CD4-positive, alpha-beta T cell (primary cell): ENCODE measurements at regions not wholly inside any gene's neighbourhood (a gene's known extent, or its start where the extent isn't known, plus 50 kb on each side); places are given as distances from the start of the nearest gene placed in this dataset.
A peak's percentile ranks its signal among the peaks of the same experiment; 100 is the strongest.

Experiments used
- ATAC-seq: fragments of 200-7000 bp; cut with Tn5 transposase; one replicate; pipeline ENCODE4 v1.10.0; 2022; ENCODE audit warnings: mild to moderate bottlenecking; ENCODE audit not compliant: poor library complexity
- CTCF ChIA-PET: fragments of 350-600 bp; sonication (Branson Sonifier 250); formaldehyde crosslinking; loops from one replicate; lab custom pipeline; 2021; ENCODE audit warnings: antibody characterized with exemption, inconsistent platforms; lab: Charles Lee
- POLR2A ChIA-PET: fragments of 350-600 bp; sonication (Branson Sonifier 250); formaldehyde crosslinking; loops from one replicate; lab custom pipeline; 2021; ENCODE audit warnings: antibody characterized with exemption, inconsistent platforms; lab: Charles Lee
- DNase-seq, 14 experiments: peaks; one replicate each; pipeline ENCODE4 v3.0.0-alpha.2; 2013 to 2020; ENCODE audit warnings: mixed read lengths in 2 of 14
- H3K27ac ChIP-seq, 2 donors: one replicate each; pipeline versions ENCODE4 v1.5.1 to v1.7.0; 2013; ENCODE audit warnings: low read length in 2 of 2, low read depth in 1 of 2, mild to moderate bottlenecking in 1 of 2
- H3K27me3 ChIP-seq, 2 experiments: 1 replicate in 1 of 2; 2 replicates in 1 of 2; pipeline versions ENCODE4 v1.6.1 to v1.7.0; 2013; ENCODE audit warnings: low read length in 2 of 2, control low read depth in 1 of 2, mild to moderate bottlenecking in 1 of 2, moderate library complexity in 1 of 2; ENCODE audit not compliant: insufficient read depth in 2 of 2, control insufficient read depth in 1 of 2
- H3K36me3 ChIP-seq: one replicate; pipeline ENCODE4 v1.6.1; 2013; ENCODE audit warnings: low read length, control low read depth; ENCODE audit not compliant: insufficient read depth
- H3K4me1 ChIP-seq: one replicate; pipeline ENCODE4 v1.6.1; 2013; ENCODE audit warnings: low read length, control low read depth; ENCODE audit not compliant: insufficient read depth
- H3K4me3 ChIP-seq: one replicate; pipeline ENCODE4 v1.5.1; 2013; ENCODE audit warnings: mild to moderate bottlenecking, low read length, moderate library complexity
- H3K9me3 ChIP-seq, 2 experiments: 1 replicate in 1 of 2; 2 replicates in 1 of 2; pipeline versions ENCODE4 v1.6.1 to v1.7.0; 2013; ENCODE audit warnings: low read length in 2 of 2, mild to moderate bottlenecking in 2 of 2, control low read depth in 1 of 2, moderate library complexity in 1 of 2; ENCODE audit not compliant: control insufficient read depth in 1 of 2, insufficient read depth in 1 of 2
- H3K27ac Mint-ChIP-seq: one replicate; pipeline ENCODE4 v1.8.0; 2020; ENCODE audit warnings: mixed read lengths
- H3K27me3 Mint-ChIP-seq: one replicate; pipeline ENCODE4 v1.8.0; 2021; ENCODE audit warnings: mixed read lengths
- H3K36me3 Mint-ChIP-seq: one replicate; pipeline ENCODE4 v1.8.0; 2021; ENCODE audit warnings: low read depth, mixed read lengths
- H3K4me1 Mint-ChIP-seq: one replicate; pipeline ENCODE4 v1.8.0; 2021; ENCODE audit warnings: low read depth, mixed read lengths
- H3K4me3 Mint-ChIP-seq: one replicate; pipeline ENCODE4 v1.8.0; 2020; ENCODE audit warnings: mild to moderate bottlenecking, mixed read lengths
- H3K9me3 Mint-ChIP-seq: one replicate; pipeline ENCODE4 v1.8.0; 2020; ENCODE audit warnings: mixed read lengths
- CTCF ChIP-seq: fragments of 200-600 bp; IDR thresholded peaks from one replicate; pipeline ENCODE4 v1.8.0; 2022; ENCODE audit warnings: antibody characterized with exemption, mild to moderate bottlenecking
- intact Hi-C, 2 experiments: fragments of 100-400 bp; cut with DNase I in 1 of 2; cut with micrococcal nuclease in 1 of 2; formaldehyde crosslinking; loops; one replicate each; pipeline versions ENCODE4 v1.15.1 to v1.9.0; 2023 to 2025; cut with DNase I, micrococcal nuclease

DNA sequence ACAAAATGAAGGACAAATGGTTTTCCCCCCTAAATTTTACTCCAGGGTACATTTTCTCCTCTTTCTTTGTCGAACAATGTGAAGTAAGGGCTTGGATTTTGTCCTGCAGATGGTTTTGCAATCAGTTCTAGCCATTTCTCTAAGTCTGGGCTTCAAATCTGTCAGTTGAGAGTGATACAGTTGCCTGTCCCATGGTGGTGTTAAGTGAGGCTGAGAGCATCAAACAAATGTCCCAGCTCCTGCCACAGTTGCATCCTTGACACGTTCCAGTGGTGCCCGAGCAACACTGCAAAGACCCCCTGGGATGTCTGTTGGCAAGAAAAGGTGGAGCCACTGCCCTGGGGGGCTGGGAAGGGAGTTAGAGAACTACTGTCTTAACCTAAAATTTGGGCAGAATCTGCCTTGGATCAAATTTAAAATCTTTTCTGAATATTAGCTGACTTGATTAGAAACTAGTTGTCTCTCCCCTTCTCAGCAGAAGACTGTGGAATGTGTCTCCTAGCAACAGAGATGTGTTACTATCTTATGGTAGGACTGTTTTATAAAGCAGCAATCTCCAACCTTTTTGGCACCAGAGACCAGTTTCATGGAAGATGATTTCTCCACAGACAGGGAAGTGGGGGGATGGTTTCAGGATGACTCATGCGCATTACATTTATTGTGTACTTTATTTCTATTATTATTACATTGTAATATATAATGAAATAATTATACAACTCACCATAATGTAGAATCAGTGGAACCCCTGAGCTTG lies 102.0 kb upstream of the STEAP1B start:
- no peaks in the 10 kb centered on the region for H3K27me3 ChIP-seq
- H3K27ac Mint-ChIP-seq = no peak overlapping the region
- DNase-seq (no peak), ATAC-seq (no peak)
- H3K27ac ChIP-seq = no peak overlapping the region
- intact Hi-C loops = no loop called here
- no peaks in the 10 kb centered on the region for H3K9me3 ChIP-seq
- H3K9me3 Mint-ChIP-seq = no peaks in the 10 kb centered on the region
- H3K4me3 Mint-ChIP-seq = no peak overlapping the region
- CTCF ChIA-PET = no interaction called here
- H3K36me3 Mint-ChIP-seq = no peaks in the 10 kb centered on the region
- no peak for TF ChIP-seq CTCF
- peaks cover 16% of the 10 kb centered on the region for H3K27me3 Mint-ChIP-seq
- no peak overlapping the region for H3K4me3 ChIP-seq
- no peaks in the 10 kb centered on the region for H3K4me1 Mint-ChIP-seq
- H3K4me1 ChIP-seq = no peaks in the 10 kb centered on the region
- no peaks in the 10 kb centered on the region for H3K36me3 ChIP-seq
- POLR2A ChIA-PET = no interaction called here

DNA sequence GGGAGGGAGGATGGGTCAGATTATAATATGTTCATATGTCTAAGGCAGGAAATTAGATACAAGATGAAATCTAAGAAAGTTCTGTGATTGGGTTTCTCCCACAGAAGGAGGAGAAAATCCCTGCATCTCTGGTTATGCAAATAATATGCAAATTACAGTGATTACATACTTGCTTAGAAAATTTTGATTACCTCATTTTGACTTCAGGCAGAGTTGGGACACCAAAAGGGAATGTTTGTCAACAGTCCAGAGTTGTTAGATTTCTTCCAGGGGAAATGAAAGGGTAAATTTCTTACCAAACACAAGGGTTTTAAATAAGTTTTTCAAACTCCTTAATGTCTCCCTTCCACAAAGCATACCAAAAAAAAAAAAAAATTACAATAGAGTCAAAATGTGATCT lies 101.4 kb upstream of the STEAP1B start:
- peak in 1 of 14 experiments; percentile 18 for DNase-seq
- Histone ChIP-seq H3K27ac (no peak overlapping the region), H3K9me3 (no peaks in the 10 kb centered on the region), H3K4me1 (no peaks in the 10 kb centered on the region), H3K4me3 (no peak overlapping the region), H3K27me3 (no peaks in the 10 kb centered on the region), H3K36me3 (no peaks in the 10 kb centered on the region)
- POLR2A ChIA-PET = no interaction called here
- H3K9me3 Mint-ChIP-seq = no peaks in the 10 kb centered on the region
- no peak for TF ChIP-seq CTCF
- peaks cover 16% of the 10 kb centered on the region for H3K27me3 Mint-ChIP-seq
- CTCF ChIA-PET = no interaction called here
- H3K4me3 Mint-ChIP-seq = no peak overlapping the region
- ATAC-seq = no peak
- H3K36me3 Mint-ChIP-seq = no peaks in the 10 kb centered on the region
- no peak overlapping the region for H3K27ac Mint-ChIP-seq
- intact Hi-C loops = no loop called here
- H3K4me1 Mint-ChIP-seq = no peaks in the 10 kb centered on the region

- H3K9me3 ChIP-seq = no peaks in the 10 kb centered on the region
- ATAC-seq = no peak
- TF ChIP-seq CTCF = no peak
- DNase-seq = no peak
- POLR2A ChIA-PET = no interaction called here
- no peaks in the 10 kb centered on the region for H3K27me3 ChIP-seq
- H3K4me1 Mint-ChIP-seq = no peaks in the 10 kb centered on the region
- intact Hi-C loops = no loop called here
- H3K4me3 ChIP-seq = no peak overlapping the region
- no peak overlapping the region for H3K27ac Mint-ChIP-seq
- H3K4me3 Mint-ChIP-seq = no peak overlapping the region
- CTCF ChIA-PET = no interaction called here
- no peaks in the 10 kb centered on the region for H3K36me3 Mint-ChIP-seq
- peaks cover 16% of the 10 kb centered on the region for H3K27me3 Mint-ChIP-seq
- H3K36me3 ChIP-seq = no peaks in the 10 kb centered on the region
- no peaks in the 10 kb centered on the region for H3K4me1 ChIP-seq
- no peak overlapping the region for H3K27ac ChIP-seq
- no peaks in the 10 kb centered on the region for H3K9me3 Mint-ChIP-seq
Observed at GRCh38 chr7:22601003-22601402, 101.0 kb upstream of the STEAP1B start.
